AG08396 (cell line): ENCODE measurements at regions not wholly inside any gene's neighbourhood (a gene's known extent, or its start where the extent isn't known, plus 50 kb on each side); places are given as distances from the start of the nearest gene placed in this dataset.
"Not testable (repeated sequence)": the region's sequence is repeated elsewhere in the genome, so short reads cannot be mapped to it uniquely, and the experiment has no call there.

Source experiments
- DNase-seq: peaks from one replicate; pipeline ENCODE4 v3.0.0; 2012; ENCODE audit warnings: low spot score, mixed read lengths

DNA sequence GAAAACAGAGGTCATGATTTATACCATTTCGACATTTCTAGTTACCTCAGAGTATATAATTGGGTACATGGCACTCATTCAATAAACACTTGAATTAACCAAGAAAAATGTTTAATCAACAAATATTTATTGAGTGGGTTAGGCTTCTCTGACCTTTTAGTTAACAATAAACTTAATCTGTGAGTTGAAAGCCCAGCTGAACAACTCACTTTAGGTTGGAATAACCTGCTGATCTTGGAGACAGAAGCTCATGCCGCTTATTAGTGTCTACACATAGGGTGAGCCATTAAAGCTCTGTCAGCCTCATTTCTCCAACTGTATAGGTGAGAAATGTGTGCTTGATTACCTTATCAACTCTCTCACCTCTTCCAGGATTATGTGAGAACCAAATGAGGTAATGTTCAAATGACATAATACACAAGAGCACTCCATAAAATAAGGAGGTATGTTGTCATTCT lies 98.2 kb upstream of the DTNBP1 start:
- no peak for DNase-seq

- DNase-seq: no peak
Observed at GRCh38 chr6:15758631-15759215, 95.9 kb upstream of the DTNBP1 start.

DNA sequence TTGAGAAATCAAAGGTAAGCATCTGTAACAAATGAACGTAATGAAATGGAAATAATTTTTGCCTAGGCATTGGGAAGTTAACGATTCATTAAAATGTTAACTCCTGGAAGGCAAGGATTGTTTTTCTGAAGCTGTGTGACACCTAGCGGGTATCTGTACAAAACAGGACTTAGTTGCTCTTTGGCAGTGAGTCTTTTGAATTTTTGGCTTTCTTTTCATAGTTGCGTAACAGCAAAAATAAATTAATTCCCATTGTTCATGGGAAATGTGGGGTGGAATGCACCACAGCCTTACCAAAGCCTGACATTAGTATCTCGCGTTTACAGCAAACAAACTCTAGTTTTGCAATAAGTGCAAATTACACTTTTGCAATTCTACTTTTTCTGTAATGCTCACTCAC lies 92.7 kb upstream of the DTNBP1 start:
- DNase-seq: no peak

DNA sequence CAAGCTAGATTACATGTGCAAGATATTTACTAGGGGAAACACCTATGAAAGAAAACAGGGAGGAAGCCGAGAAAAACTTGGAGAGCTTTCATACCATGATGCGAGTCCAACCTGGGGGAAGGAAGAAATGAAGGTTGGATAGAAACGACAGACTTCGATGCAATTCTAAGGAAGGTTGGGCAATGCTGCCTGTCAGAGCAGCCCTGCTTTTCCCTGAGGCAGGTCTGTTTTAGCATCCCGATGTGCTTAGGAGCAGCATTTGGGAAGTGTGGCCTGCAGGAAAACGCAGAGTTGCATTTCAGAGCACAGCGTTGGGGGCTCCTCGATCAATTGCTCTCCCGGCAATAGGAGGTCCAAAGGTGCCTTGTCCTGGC lies 91.9 kb upstream of the DTNBP1 start:
- no peak for DNase-seq

DNA sequence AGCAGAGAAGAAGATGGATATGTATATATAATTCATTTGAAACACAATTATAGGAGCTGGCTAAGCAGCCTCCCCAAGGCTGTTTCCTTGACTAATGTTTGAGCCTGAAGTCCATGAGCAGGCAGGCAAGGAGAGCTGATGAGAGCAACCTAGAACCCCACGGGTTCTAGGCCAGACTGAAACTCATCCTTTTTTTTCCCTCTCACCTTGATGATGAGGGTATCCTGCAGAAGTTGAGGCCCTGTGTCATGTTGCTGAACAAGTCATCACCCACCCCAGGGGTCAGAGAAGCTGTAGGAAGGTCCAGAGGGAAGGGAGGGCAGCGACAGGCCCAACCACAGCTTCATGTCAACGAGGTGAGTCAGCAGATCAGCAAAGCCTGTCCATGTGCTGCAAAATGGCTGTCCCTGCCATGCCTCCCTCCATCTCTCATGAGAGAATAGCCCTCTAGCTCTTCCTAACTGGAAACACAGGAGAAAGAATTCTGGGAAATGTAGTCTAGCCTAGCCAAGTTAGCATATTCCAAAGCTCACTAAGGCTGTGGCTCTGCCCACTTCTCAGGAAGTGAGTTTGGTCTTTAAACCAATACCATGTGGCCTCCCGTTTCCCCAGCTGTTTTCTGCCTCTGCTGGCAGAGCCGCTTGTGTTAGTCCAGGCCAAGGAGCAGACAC lies 91.3 kb upstream of the DTNBP1 start:
- peak; percentile 75 for DNase-seq

DNA sequence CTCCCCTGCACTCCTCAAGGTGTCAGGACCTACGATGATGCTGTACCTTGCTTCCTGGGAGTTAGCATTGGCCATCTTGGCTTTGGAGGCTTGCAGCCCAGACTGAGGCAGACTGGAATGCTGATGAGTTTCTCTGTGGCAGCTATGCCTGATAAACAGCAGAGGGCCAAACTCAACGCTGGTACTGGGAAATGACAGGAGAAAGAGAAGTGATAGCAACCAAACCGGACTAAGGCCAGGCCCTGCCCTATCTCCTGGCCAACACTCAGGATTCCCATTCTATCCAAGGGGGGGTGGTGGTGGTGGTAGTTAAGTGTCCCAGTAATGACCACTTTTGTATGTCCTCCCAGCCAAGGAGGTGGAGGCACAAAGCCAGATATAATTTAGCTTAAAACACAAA lies 90.0 kb upstream of the DTNBP1 start:
- DNase-seq: peak; percentile 17

GRCh38 chr6:15751721-15752350 lies 89.0 kb upstream of the DTNBP1 start:
- DNase-seq: no peak

GRCh38 chr6:15748341-15748740 lies 85.5 kb upstream of the DTNBP1 start:
- DNase-seq: no peak

- DNase-seq: no peak
Observed at GRCh38 chr6:15747354-15747883, 84.6 kb upstream of the DTNBP1 start.

GRCh38 chr6:15745781-15746180 lies 83.0 kb upstream of the DTNBP1 start:
- no peak for DNase-seq

DNA sequence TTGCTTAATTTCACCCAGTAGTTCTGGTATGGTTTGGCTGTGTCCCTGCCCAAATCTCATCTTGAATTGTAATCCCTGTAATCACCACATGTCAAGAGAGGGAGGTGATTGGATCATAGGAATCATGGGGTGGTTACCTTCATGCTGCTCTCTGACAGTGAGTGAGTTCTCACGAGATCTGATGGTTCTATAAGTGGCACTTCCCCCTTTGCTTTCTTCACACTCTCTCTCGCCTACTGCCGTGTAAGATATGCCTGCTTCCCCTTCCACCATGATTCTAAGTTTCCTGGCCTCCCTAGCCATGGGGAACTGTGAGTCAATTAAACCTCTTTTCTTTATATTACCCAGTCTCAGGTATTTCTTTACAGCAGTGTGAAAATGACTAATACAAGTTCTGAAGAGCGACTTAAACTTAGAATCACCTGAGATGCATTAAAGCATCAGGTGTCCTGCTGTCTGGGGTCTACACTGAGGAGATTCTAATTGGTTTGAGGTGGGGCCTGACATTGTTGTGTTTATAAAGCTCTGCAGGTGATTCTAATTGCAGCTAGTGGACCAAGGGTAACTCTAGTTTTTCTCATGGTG lies 82.1 kb upstream of the DTNBP1 start:
- DNase-seq: no peak

GRCh38 chr6:15742013-15742412 lies 79.2 kb upstream of the DTNBP1 start:
- DNase-seq: not testable (repeated sequence)

DNA sequence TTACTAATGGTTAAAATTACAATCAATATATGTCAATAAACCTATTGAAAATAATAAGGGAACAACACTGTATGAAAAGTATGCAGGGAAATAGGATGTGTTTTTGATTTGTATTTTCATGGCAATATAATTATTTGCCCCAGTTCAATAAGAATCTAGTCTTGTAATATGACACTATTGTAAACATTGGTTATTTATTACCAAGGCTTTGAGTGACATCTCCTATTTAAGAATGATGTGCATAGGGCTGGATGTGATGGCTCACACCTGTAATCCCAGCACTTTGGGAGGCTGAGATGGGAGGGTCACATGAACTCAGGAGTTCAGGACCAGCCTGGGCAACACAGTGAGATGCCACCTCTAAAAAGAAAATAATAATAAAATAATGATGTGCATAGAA lies 78.6 kb upstream of the DTNBP1 start:
- DNase-seq: no peak

DNA sequence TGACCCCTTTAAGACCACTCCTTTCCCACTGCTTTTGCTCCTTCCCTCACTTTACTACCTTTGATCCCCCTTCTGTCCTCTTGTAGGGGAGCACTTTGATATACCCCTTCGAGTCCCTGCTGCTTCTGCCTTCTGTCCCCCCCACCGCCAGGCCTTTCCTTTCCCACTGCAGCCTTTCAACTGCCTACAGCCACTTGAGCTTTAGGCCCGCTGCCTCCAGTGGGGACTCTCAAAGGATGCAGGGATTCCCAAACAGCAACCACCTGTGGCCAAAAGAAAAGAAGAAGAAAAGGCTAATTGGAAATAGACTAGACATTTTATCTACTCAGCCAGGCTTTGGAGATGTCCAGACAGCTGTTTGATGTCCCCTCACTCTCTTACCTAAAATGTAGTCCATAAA lies 77.0 kb upstream of the DTNBP1 start:
- no peak for DNase-seq

DNA sequence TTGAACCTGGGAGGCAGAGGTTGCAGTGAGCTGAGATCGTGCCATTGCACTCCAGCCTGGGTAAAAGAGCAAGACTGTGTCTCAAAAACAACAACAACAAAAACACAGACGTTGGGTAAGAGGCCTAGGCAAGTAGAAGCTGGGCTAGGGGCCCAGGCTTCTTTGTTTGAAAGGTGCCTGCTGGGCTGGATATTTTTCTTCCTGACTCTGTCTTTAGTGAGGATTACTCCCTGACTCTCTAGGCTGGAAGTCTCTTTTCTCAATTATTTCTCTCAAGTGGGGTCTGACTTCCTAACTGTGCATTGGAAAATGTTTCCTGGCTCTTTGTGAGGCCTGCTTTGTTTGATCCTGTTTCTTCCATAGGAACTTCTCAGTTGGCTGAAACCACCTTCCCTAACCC lies 76.5 kb upstream of the DTNBP1 start:
- no peak for DNase-seq

DNA sequence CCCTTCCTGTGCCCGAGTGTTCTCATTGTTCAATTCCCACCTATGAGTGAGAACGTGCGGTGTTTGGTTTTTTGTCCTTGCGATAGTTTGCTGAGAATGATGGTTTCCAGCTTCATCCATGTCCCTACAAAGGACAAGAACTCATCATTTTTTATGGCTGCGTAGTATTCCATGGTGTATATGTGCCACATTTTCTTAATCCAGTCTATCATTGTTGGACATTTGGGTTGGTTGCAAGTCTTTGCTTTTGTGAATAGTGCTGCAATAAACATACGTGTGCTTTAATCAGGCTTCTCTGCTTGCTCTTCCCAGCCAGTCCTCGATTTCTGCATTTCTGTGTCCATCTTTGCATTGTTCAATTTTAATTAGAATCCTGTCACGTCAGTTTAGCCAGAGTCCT lies 75.4 kb upstream of the DTNBP1 start:
- DNase-seq: not testable (repeated sequence)

- DNase-seq: no peak
Observed at GRCh38 chr6:15736297-15736696, 73.5 kb upstream of the DTNBP1 start.

DNA sequence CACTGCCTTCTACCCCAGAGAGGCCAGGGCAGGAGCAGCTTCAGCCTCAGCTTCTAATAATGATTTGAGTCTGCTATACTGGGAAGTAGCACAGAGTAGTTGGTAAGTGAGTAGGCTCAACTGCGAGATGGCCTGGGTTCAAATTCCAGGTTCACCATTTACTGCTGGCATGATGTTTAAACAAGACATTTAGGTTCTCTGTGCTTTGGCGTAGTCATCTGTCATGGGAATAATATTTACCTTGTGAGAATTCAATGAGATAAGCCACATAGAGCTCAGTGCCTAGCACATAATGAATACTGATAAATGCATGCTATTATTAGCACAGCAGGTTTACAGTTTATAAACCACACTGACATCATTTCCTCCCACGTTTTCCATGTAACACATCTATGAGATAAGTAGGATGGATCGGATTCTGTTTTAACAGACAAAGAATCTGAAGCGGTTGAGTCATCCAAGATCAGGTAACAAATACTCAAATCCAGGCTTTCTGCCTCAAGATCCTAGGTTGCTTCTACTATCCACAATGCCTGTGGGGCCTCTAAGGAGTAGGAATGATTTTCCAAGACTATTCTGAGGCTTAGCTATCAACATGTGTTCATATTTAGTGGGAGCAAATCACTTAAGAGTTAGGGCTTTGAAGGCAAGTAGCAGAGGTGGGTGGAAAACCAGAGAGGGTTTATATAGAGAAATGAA lies 72.9 kb upstream of the DTNBP1 start:
- DNase-seq: no peak

DNA sequence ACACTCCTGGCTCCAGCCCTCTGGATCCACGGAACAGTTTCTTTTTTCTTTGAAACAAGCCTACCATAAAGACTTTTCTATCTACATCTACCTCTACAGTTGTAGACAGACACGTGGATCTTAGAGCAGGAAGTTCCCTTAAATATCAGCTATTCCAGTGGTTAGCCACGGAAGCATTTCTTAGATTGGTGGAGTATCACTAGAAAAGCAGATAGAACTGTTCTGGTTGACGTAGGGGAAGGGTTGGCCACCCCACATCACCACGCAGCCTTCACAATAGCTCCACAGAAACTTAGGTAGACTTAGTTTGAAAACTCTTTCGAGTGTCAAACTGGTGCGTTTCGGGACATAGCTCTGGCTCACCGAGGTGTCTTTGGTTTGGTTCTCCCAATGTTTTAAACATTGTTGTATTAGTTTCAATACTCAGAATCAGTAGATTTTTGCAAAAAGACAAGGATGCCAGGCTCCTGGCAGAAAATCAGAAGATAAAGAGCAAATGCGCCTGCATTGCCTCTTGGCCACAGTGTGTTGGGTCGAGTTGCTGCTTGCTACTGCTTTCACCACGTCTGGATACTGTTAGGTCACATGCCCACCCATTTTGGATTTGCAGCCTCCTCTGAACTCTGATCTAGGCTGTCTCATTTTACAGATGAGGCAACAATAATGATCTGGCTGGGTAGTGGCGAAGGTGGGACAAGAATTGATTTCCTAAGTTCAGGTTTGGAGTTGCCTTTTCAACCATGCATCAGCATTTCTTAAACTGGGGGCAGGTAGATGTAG lies 71.5 kb upstream of the DTNBP1 start:
- no peak for DNase-seq

GRCh38 chr6:15730922-15731321 lies 68.1 kb upstream of the DTNBP1 start:
- no peak for DNase-seq

DNA sequence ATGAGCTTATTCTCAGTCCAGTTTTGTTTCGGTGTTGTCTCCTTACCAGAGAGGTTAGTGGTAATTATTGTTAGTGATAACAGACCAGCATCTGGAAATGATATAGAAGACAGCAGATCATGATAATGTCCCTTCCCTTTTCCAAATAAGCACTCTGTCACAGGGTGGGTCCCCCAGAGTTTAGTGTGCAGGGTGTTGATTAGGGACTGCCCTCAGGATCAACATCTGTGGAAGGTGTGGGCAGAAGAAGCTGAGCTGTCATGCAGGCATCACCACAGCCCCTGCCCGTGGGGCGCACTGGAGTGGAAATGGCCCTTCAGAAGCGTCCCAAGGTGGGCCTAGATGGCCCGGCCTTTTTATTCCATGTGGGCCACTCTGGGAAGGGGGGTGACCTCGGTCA lies 67.6 kb upstream of the DTNBP1 start:
- no peak for DNase-seq

GRCh38 chr6:15722731-15723130 lies 59.9 kb upstream of the DTNBP1 start:
- no peak for DNase-seq
